Left renal pelvis (tissue), 4 donors: ENCODE measurements at regions not wholly inside any gene's neighbourhood (a gene's known extent, or its start where the extent isn't known, plus 50 kb on each side); places are given as distances from the start of the nearest gene placed in this dataset.
"Not testable (repeated sequence)": the region's sequence is repeated elsewhere in the genome, so short reads cannot be mapped to it uniquely, and the experiment has no call there.

Experiments
- DNase-seq, 4 donors: peaks; one replicate each; pipeline ENCODE4 v3.0.0-alpha.2; 2013; ENCODE audit warnings: low read depth in 4 of 4, low spot score in 3 of 4

GRCh38 chr2:199040522-199040921 is 417.2 kb downstream of the SATB2 start:
- DNase-seq, result no peak

GRCh38 chr2:199033761-199034160 is 424.0 kb downstream of the SATB2 start:
- not testable (repeated sequence) for DNase-seq

- no peak for DNase-seq
Observed at GRCh38 chr2:199025146-199025545, 432.6 kb downstream of the SATB2 start.

- no peak for DNase-seq
Observed at GRCh38 chr2:199024224-199024623, 433.5 kb downstream of the SATB2 start.

GRCh38 chr2:199019898-199020507 is 437.7 kb downstream of the SATB2 start:
- DNase-seq, result peak in 2 of 4 donors; percentile 5 to 15

- DNase-seq, result no peak
Observed at GRCh38 chr2:199018826-199019225, 438.9 kb downstream of the SATB2 start.

- DNase-seq, result no peak
Observed at GRCh38 chr2:199015072-199015471, 442.7 kb downstream of the SATB2 start.

- DNase-seq, result no peak
Observed at GRCh38 chr2:199014226-199014625, 443.5 kb downstream of the SATB2 start.

GRCh38 chr2:199011908-199012307 is 445.8 kb downstream of the SATB2 start:
- DNase-seq, result no peak

- DNase-seq, result no peak
Observed at GRCh38 chr2:198994678-198995077, 463.1 kb downstream of the SATB2 start.

GRCh38 chr2:198991431-198991830 is 466.3 kb downstream of the SATB2 start:
- no peak for DNase-seq

- no peak for DNase-seq
Observed at GRCh38 chr2:198975779-198976178, 482.0 kb downstream of the SATB2 start.

GRCh38 chr2:198973785-198974184 is 484.0 kb downstream of the SATB2 start:
- no peak for DNase-seq

- no peak for DNase-seq
Observed at GRCh38 chr2:198973181-198973580, 484.6 kb downstream of the SATB2 start.

GRCh38 chr2:198968545-198968944 is 489.2 kb downstream of the SATB2 start:
- DNase-seq, result no peak

GRCh38 chr2:198966269-198966668 is 491.5 kb downstream of the SATB2 start:
- no peak for DNase-seq

- no peak for DNase-seq
Observed at GRCh38 chr2:198961547-198961946, 496.2 kb downstream of the SATB2 start.

- DNase-seq, result no peak
Observed at GRCh38 chr2:198957181-198957580, 500.6 kb downstream of the SATB2 start.

- no peak for DNase-seq
Observed at GRCh38 chr2:198953328-198953727, 504.4 kb downstream of the SATB2 start.

GRCh38 chr2:198950803-198951202 is 506.9 kb downstream of the SATB2 start:
- no peak for DNase-seq

- DNase-seq, result no peak
Observed at GRCh38 chr2:198945496-198945895, 512.2 kb downstream of the SATB2 start.

GRCh38 chr2:198930170-198930569 is 527.6 kb downstream of the SATB2 start:
- DNase-seq, result no peak

- no peak for DNase-seq
Observed at GRCh38 chr2:198928026-198928425, 529.7 kb downstream of the SATB2 start.
